HCT116 (cell line): ENCODE measurements at regions not wholly inside any gene's neighbourhood (a gene's known extent, or its start where the extent isn't known, plus 50 kb on each side); places are given as distances from the start of the nearest gene placed in this dataset.

Source experiments
- FOSL1 ChIP-seq: IDR thresholded peaks from 2 replicates; pipeline ENCODE4 v1.6.1; 2012; ENCODE audit warnings: low read depth
- POLR2A ChIP-seq: IDR thresholded peaks from 2 replicates; pipeline ENCODE4 v1.7.0; 2011; ENCODE audit warnings: borderline replicate concordance; ENCODE audit not compliant: insufficient read depth, insufficient read length; ENCODE audit errors: extremely low read depth
- YY1 ChIP-seq: IDR thresholded peaks from 2 replicates; pipeline ENCODE4 v1.6.1; 2011; ENCODE audit warnings: low read length, low read depth, moderate library complexity, mild to moderate bottlenecking; ENCODE audit not compliant: insufficient replicate concordance; ENCODE audit errors: extremely low read depth
- TF ChIP-seq, protein P1 (sequence below), 3 experiments: fragments of 200-600 bp in 1 of 3; sonication (generic) in 1 of 3; IDR thresholded peaks in 2 of 3; conservative IDR thresholded peaks in 1 of 3; 2 replicates each; pipeline ENCODE4 v1.5.1; 2012 to 2017; ENCODE audit warnings: low read depth in 2 of 3, low read length in 2 of 3, antibody characterized with exemption in 1 of 3, borderline replicate concordance in 1 of 3, control low read depth in 1 of 3, mild to moderate bottlenecking in 1 of 3, mixed read lengths in 1 of 3, mixed run types in 1 of 3, moderate library complexity in 1 of 3; ENCODE audit not compliant: insufficient read depth in 1 of 3
- TF ChIP-seq, protein P2 (sequence below): IDR thresholded peaks from 2 replicates; pipeline ENCODE4 v1.6.1; 2012

GRCh38 chrX:1932231-1932630, 317.4 kb downstream of the ASMT start:
- TF ChIP-seq POLR2A (no peak), FOSL1 (no peak), YY1 (no peak)
- TF ChIP-seq, protein P1, sequence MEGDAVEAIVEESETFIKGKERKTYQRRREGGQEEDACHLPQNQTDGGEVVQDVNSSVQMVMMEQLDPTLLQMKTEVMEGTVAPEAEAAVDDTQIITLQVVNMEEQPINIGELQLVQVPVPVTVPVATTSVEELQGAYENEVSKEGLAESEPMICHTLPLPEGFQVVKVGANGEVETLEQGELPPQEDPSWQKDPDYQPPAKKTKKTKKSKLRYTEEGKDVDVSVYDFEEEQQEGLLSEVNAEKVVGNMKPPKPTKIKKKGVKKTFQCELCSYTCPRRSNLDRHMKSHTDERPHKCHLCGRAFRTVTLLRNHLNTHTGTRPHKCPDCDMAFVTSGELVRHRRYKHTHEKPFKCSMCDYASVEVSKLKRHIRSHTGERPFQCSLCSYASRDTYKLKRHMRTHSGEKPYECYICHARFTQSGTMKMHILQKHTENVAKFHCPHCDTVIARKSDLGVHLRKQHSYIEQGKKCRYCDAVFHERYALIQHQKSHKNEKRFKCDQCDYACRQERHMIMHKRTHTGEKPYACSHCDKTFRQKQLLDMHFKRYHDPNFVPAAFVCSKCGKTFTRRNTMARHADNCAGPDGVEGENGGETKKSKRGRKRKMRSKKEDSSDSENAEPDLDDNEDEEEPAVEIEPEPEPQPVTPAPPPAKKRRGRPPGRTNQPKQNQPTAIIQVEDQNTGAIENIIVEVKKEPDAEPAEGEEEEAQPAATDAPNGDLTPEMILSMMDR (IDR thresholded peaks at IDR 0.05 in 2 of 3, conservative IDR thresholded peaks at IDR 0.05 in 1 of 3; ENCODE audit: borderline replicate concordance in 1 of 3, insufficient read depth in 1 of 3, low read depth in 2 of 3, low read length in 2 of 3): no peak
- TF ChIP-seq, protein P2, sequence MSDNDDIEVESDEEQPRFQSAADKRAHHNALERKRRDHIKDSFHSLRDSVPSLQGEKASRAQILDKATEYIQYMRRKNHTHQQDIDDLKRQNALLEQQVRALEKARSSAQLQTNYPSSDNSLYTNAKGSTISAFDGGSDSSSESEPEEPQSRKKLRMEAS: no peak
